ENCODE measurements at regions not wholly inside any gene's neighbourhood (a gene's known extent, or its start where the extent isn't known, plus 50 kb on each side); places are given as distances from the start of the nearest gene placed in this dataset.

GRCh38 chr3:27883266-27883665 lies 161.1 kb upstream of the EOMES start:
- no peaks in the 10 kb centered on the region for H3K36me3 ChIP-seq (ENCODE audit: insufficient read depth, insufficient read length, low read length)
- no peak overlapping the region for H3K4me3 ChIP-seq (ENCODE audit: insufficient read length, low read depth)
- peaks cover 2% of the 10 kb centered on the region for H3K4me1 ChIP-seq (ENCODE audit: insufficient read depth, insufficient read length)
- TF ChIP-seq SUZ12 (IDR thresholded peaks at IDR 0.05; ENCODE audit: extremely low read depth, insufficient read depth, insufficient read length) (no peak), YY1 (IDR thresholded peaks at IDR 0.05; ENCODE audit: insufficient read depth, insufficient read length) (no peak), ZNF274 (IDR thresholded peaks at IDR 0.05; ENCODE audit: low read depth, low read length) (no peak)
- no peak overlapping the region for H3K9ac ChIP-seq (ENCODE audit: insufficient read length, low read depth)
- DNase-seq (ENCODE audit: low read depth, low spot score) = no peak
- H3K9me3 ChIP-seq (ENCODE audit: insufficient read depth, low read length) = peaks cover 6% of the 10 kb centered on the region; the same call in 1 of the 2 replicates
- peaks cover 3% of the 10 kb centered on the region for H3K27me3 ChIP-seq (ENCODE audit: insufficient read depth, insufficient read length)

- Histone ChIP-seq H3K36me3 (ENCODE audit: insufficient read depth, insufficient read length, low read length) (no peaks in the 10 kb centered on the region), H3K9ac (ENCODE audit: insufficient read length, low read depth) (no peak overlapping the region), H3K27me3 (ENCODE audit: insufficient read depth, insufficient read length) (peaks cover 3% of the 10 kb centered on the region), H3K4me1 (ENCODE audit: insufficient read depth, insufficient read length) (peaks cover 2% of the 10 kb centered on the region), H3K9me3 (ENCODE audit: insufficient read depth, low read length) (peaks cover 6% of the 10 kb centered on the region; the same call in 1 of the 2 replicates), H3K4me3 (ENCODE audit: insufficient read length, low read depth) (no peak overlapping the region)
- TF ChIP-seq YY1 (IDR thresholded peaks at IDR 0.05; ENCODE audit: insufficient read depth, insufficient read length) (no peak), SUZ12 (IDR thresholded peaks at IDR 0.05; ENCODE audit: extremely low read depth, insufficient read depth, insufficient read length) (no peak), ZNF274 (IDR thresholded peaks at IDR 0.05; ENCODE audit: low read depth, low read length) (no peak)
- DNase-seq (ENCODE audit: low read depth, low spot score) = peak; percentile 69
These were observed 163.5 kb upstream of the EOMES start for GRCh38 chr3:27885641-27886040.

- peaks cover 6% of the 10 kb centered on the region; the same call in 1 of the 2 replicates for H3K9me3 ChIP-seq (ENCODE audit: insufficient read depth, low read length)
These were observed 166.4 kb upstream of the EOMES start for GRCh38 chr3:27888562-27888961.

GRCh38 chr3:27889745-27890144 lies 167.6 kb upstream of the EOMES start:
- Histone ChIP-seq H3K36me3 (ENCODE audit: insufficient read depth, insufficient read length, low read length) (no peaks in the 10 kb centered on the region), H3K27me3 (ENCODE audit: insufficient read depth, insufficient read length) (peaks cover 3% of the 10 kb centered on the region), H3K4me3 (ENCODE audit: insufficient read length, low read depth) (no peak overlapping the region), H3K4me1 (ENCODE audit: insufficient read depth, insufficient read length) (no peaks in the 10 kb centered on the region), H3K9me3 (ENCODE audit: insufficient read depth, low read length) (peaks cover 6% of the 10 kb centered on the region; the same call in 1 of the 2 replicates), H3K9ac (ENCODE audit: insufficient read length, low read depth) (no peak overlapping the region)
- TF ChIP-seq YY1 (IDR thresholded peaks at IDR 0.05; ENCODE audit: insufficient read depth, insufficient read length) (no peak), SUZ12 (IDR thresholded peaks at IDR 0.05; ENCODE audit: extremely low read depth, insufficient read depth, insufficient read length) (no peak), ZNF274 (IDR thresholded peaks at IDR 0.05; ENCODE audit: low read depth, low read length) (no peak)
- no peak for DNase-seq (ENCODE audit: low read depth, low spot score)

More at GRCh38 chr3:27888562-27888961, 166.4 kb upstream of the EOMES start:
- H3K9ac ChIP-seq (ENCODE audit: insufficient read length, low read depth) = no peak overlapping the region
- no peak overlapping the region for H3K4me3 ChIP-seq (ENCODE audit: insufficient read length, low read depth)
- no peaks in the 10 kb centered on the region for H3K36me3 ChIP-seq (ENCODE audit: insufficient read depth, insufficient read length, low read length)
- TF ChIP-seq SUZ12 (IDR thresholded peaks at IDR 0.05; ENCODE audit: extremely low read depth, insufficient read depth, insufficient read length) = no peak
- no peak for TF ChIP-seq ZNF274 (IDR thresholded peaks at IDR 0.05; ENCODE audit: low read depth, low read length)
- no peak for TF ChIP-seq YY1 (IDR thresholded peaks at IDR 0.05; ENCODE audit: insufficient read depth, insufficient read length)
- no peaks in the 10 kb centered on the region for H3K4me1 ChIP-seq (ENCODE audit: insufficient read depth, insufficient read length)
- no peak for DNase-seq (ENCODE audit: low read depth, low spot score)
- peaks cover 3% of the 10 kb centered on the region for H3K27me3 ChIP-seq (ENCODE audit: insufficient read depth, insufficient read length)

- no peaks in the 10 kb centered on the region for H3K36me3 ChIP-seq (ENCODE audit: insufficient read depth, insufficient read length, low read length)
- H3K9me3 ChIP-seq (ENCODE audit: insufficient read depth, low read length) = no peaks in the 10 kb centered on the region
These were observed 178.2 kb upstream of the EOMES start for GRCh38 chr3:27900316-27900715.

GRCh38 chr3:27903446-27903845 lies 181.3 kb upstream of the EOMES start:
- H3K36me3 ChIP-seq (ENCODE audit: insufficient read depth, insufficient read length, low read length) = no peaks in the 10 kb centered on the region
- H3K27me3 ChIP-seq (ENCODE audit: insufficient read depth, insufficient read length) = no peaks in the 10 kb centered on the region
- H3K9me3 ChIP-seq (ENCODE audit: insufficient read depth, low read length) = no peaks in the 10 kb centered on the region
- H3K4me1 ChIP-seq (ENCODE audit: insufficient read depth, insufficient read length) = no peaks in the 10 kb centered on the region
- no peak overlapping the region for H3K9ac ChIP-seq (ENCODE audit: insufficient read length, low read depth)
- no peak for DNase-seq (ENCODE audit: low read depth, low spot score)
- TF ChIP-seq YY1 (IDR thresholded peaks at IDR 0.05; ENCODE audit: insufficient read depth, insufficient read length) (no peak), SUZ12 (IDR thresholded peaks at IDR 0.05; ENCODE audit: extremely low read depth, insufficient read depth, insufficient read length) (no peak), ZNF274 (IDR thresholded peaks at IDR 0.05; ENCODE audit: low read depth, low read length) (no peak)
- no peak overlapping the region for H3K4me3 ChIP-seq (ENCODE audit: insufficient read length, low read depth)

More at GRCh38 chr3:27900316-27900715, 178.2 kb upstream of the EOMES start:
- DNase-seq (ENCODE audit: low read depth, low spot score) = no peak
- TF ChIP-seq YY1 (IDR thresholded peaks at IDR 0.05; ENCODE audit: insufficient read depth, insufficient read length) = no peak
- no peak for TF ChIP-seq ZNF274 (IDR thresholded peaks at IDR 0.05; ENCODE audit: low read depth, low read length)
- no peak for TF ChIP-seq SUZ12 (IDR thresholded peaks at IDR 0.05; ENCODE audit: extremely low read depth, insufficient read depth, insufficient read length)
- H3K4me1 ChIP-seq (ENCODE audit: insufficient read depth, insufficient read length) = no peaks in the 10 kb centered on the region
- H3K4me3 ChIP-seq (ENCODE audit: insufficient read length, low read depth) = no peak overlapping the region
- H3K27me3 ChIP-seq (ENCODE audit: insufficient read depth, insufficient read length) = no peaks in the 10 kb centered on the region
- no peak overlapping the region for H3K9ac ChIP-seq (ENCODE audit: insufficient read length, low read depth)

- H3K36me3 ChIP-seq (ENCODE audit: insufficient read depth, insufficient read length, low read length) = no peaks in the 10 kb centered on the region
These were observed 183.5 kb upstream of the EOMES start for GRCh38 chr3:27905625-27906024.

More at GRCh38 chr3:27905625-27906024, 183.5 kb upstream of the EOMES start:
- Histone ChIP-seq H3K4me3 (ENCODE audit: insufficient read length, low read depth) (no peak overlapping the region), H3K27me3 (ENCODE audit: insufficient read depth, insufficient read length) (no peaks in the 10 kb centered on the region), H3K9ac (ENCODE audit: insufficient read length, low read depth) (no peak overlapping the region), H3K9me3 (ENCODE audit: insufficient read depth, low read length) (no peaks in the 10 kb centered on the region), H3K4me1 (ENCODE audit: insufficient read depth, insufficient read length) (no peaks in the 10 kb centered on the region)
- no peak for DNase-seq (ENCODE audit: low read depth, low spot score)
- TF ChIP-seq YY1 (IDR thresholded peaks at IDR 0.05; ENCODE audit: insufficient read depth, insufficient read length) = no peak
- TF ChIP-seq SUZ12 (IDR thresholded peaks at IDR 0.05; ENCODE audit: extremely low read depth, insufficient read depth, insufficient read length) = no peak
- no peak for TF ChIP-seq ZNF274 (IDR thresholded peaks at IDR 0.05; ENCODE audit: low read depth, low read length)

Measured in NT2/D1 (cell line).